A549 (cell line): ENCODE measurements at regions not wholly inside any gene's neighbourhood (a gene's known extent, or its start where the extent isn't known, plus 50 kb on each side); places are given as distances from the start of the nearest gene placed in this dataset.

Source experiments
- BHLHE40 ChIP-seq: IDR thresholded peaks from 2 replicates; pipeline ENCODE4 v1.6.1; 2012; ENCODE audit warnings: low read depth, low read length, inconsistent platforms
- CBX2 ChIP-seq: fragments of 200-600 bp; sonication (generic); IDR thresholded peaks from 2 replicates; pipeline ENCODE4 v1.6.1; 2016; ENCODE audit warnings: low read depth, mild to moderate bottlenecking, borderline replicate concordance
- CEBPB ChIP-seq, 2 experiments: fragments of >200 bp in 1 of 2; sonication (Bioruptor Twin) in 1 of 2; formaldehyde crosslinking in 1 of 2; IDR thresholded peaks; 2 replicates each; pipeline ENCODE4 v1.6.1; 2012 to 2016
- CHD2 ChIP-seq: fragments of 150-350 bp; IDR thresholded peaks from 2 replicates; pipeline ENCODE4 v1.6.1; 2014; ENCODE audit warnings: low read length; ENCODE audit not compliant: partially characterized antibody
- CHD4 ChIP-seq: fragments of 200-600 bp; sonication (generic); IDR thresholded peaks from 2 replicates; pipeline ENCODE4 v1.6.1; 2016; ENCODE audit warnings: antibody characterized with exemption, mild to moderate bottlenecking, borderline replicate concordance
- CTCF ChIP-seq: fragments of >200 bp; sonication (Bioruptor Twin); formaldehyde crosslinking; IDR thresholded peaks from 3 replicates; pipeline ENCODE4 v1.5.1; 2016
- ELK1 ChIP-seq: fragments of 150-350 bp; IDR thresholded peaks from 2 replicates; pipeline ENCODE4 v1.6.1; 2014; ENCODE audit warnings: low read depth, mild to moderate bottlenecking, low read length
- EP300 ChIP-seq, 2 experiments: fragments of >200 bp; sonication (Bioruptor Twin); formaldehyde crosslinking; IDR thresholded peaks; 2 replicates in 1 of 2; 3 replicates in 1 of 2; pipeline ENCODE4 v1.6.1; 2016 to 2017
- HEYL ChIP-seq: fragments of 250-450 bp; sonication (Bioruptor Pico); IDR thresholded peaks from 2 replicates; pipeline ENCODE4 v1.8.0; 2021; ENCODE audit warnings: mild to moderate bottlenecking, moderate library complexity
- HOXA7 ChIP-seq: fragments of 250-450 bp; sonication (Bioruptor Pico); IDR thresholded peaks from 2 replicates; pipeline ENCODE4 v1.5.0; 2020; ENCODE audit warnings: mild to moderate bottlenecking, moderate library complexity
- MAFK ChIP-seq: fragments of 450-650 bp; IDR thresholded peaks from 2 replicates; pipeline ENCODE4 v1.6.1; 2014; ENCODE audit not compliant: partially characterized antibody
- MAX ChIP-seq: IDR thresholded peaks from 2 replicates; pipeline ENCODE4 v1.6.1; 2012
- MYC ChIP-seq: IDR thresholded peaks from 2 replicates; pipeline ENCODE4 v1.6.1; 2012; ENCODE audit warnings: mild to moderate bottlenecking, inconsistent platforms, low read length, improper control_type of control experiment, borderline replicate concordance
- POLR2A ChIP-seq: IDR thresholded peaks from 2 replicates; pipeline ENCODE4 v1.6.1; 2012; ENCODE audit warnings: mild to moderate bottlenecking, low read length

- TF ChIP-seq CTCF (no peak), POLR2A (no peak), CBX2 (no peak), ELK1 (no peak), BHLHE40 (no peak), CHD2 (no peak), MYC (no peak), CHD4 (no peak), MAX (no peak), HEYL (CRISPR knock-in tag) (no peak), EP300 (IDR thresholded peaks at IDR 0.05) (no peak), CEBPB (IDR thresholded peaks at IDR 0.05) (no peak), HOXA7 (no peak), MAFK (no peak)
These were observed 1064.0 kb upstream of the PCDH10 start for GRCh38 chr4:132085105-132085504.
